Suppressor macrophage treated with lipopolysaccharide for 1 hour (primary cell): ENCODE measurements at regions not wholly inside any gene's neighbourhood (a gene's known extent, or its start where the extent isn't known, plus 50 kb on each side); places are given as distances from the start of the nearest gene placed in this dataset.

Experiments
- DNase-seq, 3 donors: peaks; one replicate each; pipeline ENCODE4 v3.0.0-alpha.2; 2020 to 2022

DNA sequence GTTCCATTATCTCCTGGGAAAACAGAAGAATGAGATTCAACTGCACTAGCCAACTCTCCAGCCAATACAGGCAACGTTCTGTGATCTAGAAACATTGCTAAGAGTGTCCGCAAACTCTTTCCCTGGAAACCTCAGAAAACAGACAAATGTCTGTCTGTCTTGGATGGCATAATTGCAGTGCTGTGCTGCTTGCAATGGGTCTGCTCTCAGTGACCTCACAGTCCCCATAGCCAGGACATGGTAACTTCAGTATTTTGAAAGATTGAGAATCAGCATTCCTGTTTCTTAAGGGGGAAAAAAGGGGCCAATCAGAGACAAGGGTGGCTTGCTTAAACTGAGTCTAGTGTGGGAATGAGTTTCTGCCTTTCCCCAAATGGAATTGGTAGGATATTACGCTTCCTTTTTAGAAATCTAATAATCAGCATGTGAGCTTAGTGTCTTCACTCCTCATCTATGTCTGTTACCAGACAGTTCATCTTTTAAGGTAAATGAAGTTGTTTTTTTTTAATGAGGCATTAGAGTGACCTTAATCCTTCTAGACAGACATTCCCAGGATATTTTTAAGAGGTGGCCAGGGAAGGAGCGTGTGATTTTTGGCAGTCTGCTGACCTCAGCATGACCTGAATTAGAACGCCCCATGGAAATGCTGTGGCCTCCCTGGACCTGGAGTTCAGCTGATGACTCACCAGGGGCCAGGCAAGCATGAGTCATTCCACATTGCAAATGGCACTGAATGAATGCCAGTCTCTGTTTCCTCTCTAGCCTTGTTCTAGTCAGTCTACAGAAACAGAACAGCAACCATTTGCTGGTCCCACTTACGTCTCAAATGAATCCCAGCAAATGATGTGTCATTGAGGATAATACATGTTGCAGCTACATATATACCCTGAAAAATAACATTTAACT is 210.2 kb upstream of the ACTBL2 start:
- DNase-seq: peak; percentile 79 to 85 (median 79)

DNA sequence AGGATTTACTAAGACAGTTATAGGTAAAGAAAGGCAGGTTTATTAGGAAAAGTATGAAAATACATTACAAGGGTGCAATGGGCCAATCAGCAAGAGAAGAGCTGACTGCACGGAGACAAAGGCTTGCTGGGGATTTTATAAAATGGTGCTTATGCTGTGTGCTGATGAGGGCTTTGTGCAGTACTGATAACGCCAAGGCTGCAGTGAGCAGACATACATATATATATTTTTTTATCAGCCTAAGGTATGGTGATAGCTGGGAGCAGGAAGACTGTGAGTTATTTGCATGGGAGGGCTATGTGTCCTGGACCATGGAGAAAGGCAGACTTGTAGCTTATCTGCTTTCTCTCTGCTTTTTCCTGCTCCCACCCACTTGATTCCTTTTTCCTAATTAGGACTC is 208.1 kb upstream of the ACTBL2 start:
- no peak for DNase-seq

GRCh38 chr5:57687596-57687995 is 205.0 kb upstream of the ACTBL2 start:
- DNase-seq: no peak

DNA sequence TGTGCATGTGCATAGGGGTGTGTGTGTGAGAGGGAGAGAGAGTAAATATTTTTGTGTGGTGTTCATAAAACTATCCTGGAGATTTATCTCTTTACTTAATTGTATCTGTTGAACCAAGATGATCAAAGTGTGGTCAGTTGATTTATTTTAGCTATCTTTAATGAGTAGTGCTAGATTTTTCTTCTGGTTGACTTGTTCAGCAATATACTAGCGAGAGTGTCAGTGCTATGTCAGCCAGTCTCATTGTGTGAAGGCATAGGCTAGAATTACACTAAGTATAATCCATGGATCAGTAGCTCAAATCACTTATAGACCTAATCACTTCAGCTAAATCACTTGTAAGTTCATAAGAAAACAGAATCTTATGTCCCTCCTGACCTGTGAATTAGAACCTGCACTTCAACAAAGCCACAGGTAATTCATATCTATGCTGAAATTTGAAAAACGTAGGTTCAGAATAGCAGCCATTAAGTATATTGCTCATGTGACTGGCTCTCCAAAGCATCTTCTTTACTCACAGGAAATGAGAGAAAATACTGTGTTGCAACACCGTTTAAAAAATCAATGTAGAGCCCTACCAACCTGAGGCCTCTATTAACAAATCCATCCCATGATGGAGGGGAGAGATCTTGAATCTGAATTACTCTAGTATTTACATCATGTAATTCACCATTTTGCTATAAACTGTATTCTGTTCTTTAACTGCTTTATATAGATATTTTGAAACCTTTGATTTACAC is 203.1 kb upstream of the ACTBL2 start:
- no peak for DNase-seq

DNA sequence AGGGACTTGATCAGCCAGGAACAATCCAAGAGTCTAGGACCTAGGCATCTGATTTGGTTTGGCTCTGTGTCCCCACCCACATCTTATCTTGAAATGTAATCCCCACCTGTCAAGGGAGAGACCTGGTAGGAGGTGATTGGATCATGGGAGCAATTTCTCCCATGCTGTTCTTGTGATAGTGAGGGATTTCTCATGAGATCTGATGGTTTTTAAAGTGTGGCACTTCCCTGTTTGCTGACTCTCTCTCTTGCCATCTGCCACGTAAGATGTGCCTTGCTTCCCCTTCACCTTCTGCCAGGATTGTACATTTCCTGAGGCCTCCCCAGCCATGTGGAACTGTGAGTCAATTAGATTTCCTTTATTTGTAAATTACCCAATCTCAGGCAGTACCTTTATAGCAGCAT is 201.7 kb upstream of the ACTBL2 start:
- peak in 1 of 3 donors; percentile 21 for DNase-seq

DNA sequence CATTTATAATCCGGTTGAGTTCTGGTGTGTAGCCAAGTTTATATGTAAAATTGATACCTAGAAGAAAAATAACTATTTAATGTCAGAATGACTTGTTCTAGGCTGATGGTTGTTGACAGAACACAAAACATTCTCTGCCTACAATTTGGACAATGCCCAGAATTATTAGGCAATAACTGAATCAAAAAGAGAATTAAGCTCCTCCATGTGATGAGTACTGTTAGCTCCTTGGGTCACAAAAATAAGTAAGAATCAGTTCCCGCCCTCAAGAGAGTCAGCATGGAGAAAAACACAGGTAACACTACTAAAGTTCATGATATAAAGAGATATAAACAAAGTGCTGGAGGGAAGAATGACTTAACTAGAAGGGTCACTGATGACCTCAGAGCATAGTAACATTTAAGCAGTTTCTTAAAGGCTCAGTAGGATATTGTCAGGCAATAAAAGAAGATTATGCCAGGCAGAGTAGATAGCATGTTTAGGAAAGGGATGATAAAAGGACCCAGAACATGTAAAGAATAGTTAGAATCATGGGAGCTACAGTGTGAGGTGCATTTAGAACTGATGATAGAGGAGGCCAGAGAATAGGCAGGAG is 200.5 kb upstream of the ACTBL2 start:
- DNase-seq: no peak

- no peak for DNase-seq
Observed at GRCh38 chr5:57681942-57682341, 199.3 kb upstream of the ACTBL2 start.

- no peak for DNase-seq
Observed at GRCh38 chr5:57680686-57681085, 198.1 kb upstream of the ACTBL2 start.

DNA sequence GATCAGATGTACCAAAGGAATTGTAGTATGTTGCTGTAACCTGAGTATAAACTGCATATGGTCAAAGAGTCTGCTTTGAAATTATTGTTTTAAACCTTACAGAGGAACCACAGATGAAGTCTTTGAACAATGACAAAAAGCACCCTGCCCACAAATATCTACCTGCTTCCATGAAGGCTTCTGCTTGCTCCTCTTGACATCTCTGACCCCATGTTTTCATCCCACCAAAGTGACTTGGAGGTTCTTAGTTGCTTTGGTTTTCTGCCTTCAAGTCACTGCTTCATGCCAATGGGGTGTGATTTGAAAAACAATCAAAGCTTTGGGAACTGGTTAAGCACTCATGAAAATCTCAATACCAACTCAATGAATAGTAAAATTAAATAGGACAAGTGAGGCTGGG is 194.6 kb upstream of the ACTBL2 start:
- DNase-seq: no peak

GRCh38 chr5:57676222-57677098 is 193.8 kb upstream of the ACTBL2 start:
- no peak for DNase-seq

- DNase-seq: no peak
Observed at GRCh38 chr5:57675236-57675635, 192.6 kb upstream of the ACTBL2 start.

DNA sequence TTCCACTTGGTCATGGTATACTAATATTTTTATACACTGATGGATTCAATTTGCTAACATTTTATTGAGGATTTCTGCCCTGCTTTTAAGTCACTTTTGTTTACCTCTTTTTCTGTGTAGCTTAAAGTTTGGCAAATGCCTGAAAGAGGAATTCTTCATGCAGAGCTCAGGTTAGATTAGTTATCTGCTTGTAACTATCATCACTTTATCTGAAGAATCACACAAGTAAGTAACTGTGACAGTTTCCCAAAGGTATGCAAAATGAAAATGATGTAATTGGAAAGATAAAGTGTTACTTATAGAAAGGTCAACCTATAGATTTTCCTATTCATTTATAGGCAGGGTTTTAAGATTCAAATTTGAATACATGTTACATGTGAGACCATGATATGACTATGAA is 188.8 kb upstream of the ACTBL2 start:
- no peak for DNase-seq

- no peak for DNase-seq
Observed at GRCh38 chr5:57666582-57666981, 184.0 kb upstream of the ACTBL2 start.

GRCh38 chr5:57665146-57665936 is 182.7 kb upstream of the ACTBL2 start:
- DNase-seq: no peak

GRCh38 chr5:57664700-57665099 is 182.1 kb upstream of the ACTBL2 start:
- DNase-seq: no peak

GRCh38 chr5:57663466-57663865 is 180.9 kb upstream of the ACTBL2 start:
- no peak for DNase-seq

DNA sequence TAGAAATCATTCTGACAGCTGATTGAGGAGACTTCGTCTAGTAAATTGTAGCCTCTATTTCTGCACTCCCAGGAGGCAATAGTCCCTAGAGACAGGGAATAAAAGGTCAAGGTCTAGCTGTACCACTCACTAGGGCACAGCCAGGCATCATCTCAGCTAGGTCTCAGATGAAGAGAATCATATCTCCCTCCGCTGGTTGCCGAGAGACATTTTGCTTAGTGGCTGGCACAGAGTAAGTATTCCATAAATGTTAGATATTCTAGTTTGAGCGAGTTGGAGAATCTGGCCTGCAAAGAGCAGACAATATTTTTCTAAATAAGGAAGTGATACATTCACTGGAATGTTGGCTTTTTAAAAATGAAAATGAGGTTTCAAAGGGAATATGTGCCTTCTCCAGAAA is 180.4 kb upstream of the ACTBL2 start:
- no peak for DNase-seq

DNA sequence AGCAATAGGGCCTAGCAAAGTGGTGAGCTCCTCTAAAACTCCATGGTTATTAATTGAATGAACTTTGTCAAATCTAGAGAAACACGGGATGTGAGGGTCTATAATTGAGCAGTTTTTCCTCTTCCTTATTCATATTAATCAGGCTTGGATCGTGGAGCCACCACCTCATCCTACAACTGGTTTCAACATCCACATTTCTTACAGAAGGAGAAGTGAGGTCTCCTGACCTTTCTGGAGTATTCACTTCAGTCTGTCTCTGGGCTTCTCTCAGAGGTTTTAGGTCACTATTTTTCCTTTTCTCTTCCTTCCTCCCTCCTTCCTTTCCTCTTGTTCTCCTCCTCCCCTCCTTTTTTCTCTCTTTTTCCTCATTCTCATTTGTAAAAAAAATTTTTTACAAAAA is 177.3 kb upstream of the ACTBL2 start:
- DNase-seq: peak; percentile 21 to 38 (median 32)

GRCh38 chr5:57658018-57658417 is 175.4 kb upstream of the ACTBL2 start:
- DNase-seq: no peak

DNA sequence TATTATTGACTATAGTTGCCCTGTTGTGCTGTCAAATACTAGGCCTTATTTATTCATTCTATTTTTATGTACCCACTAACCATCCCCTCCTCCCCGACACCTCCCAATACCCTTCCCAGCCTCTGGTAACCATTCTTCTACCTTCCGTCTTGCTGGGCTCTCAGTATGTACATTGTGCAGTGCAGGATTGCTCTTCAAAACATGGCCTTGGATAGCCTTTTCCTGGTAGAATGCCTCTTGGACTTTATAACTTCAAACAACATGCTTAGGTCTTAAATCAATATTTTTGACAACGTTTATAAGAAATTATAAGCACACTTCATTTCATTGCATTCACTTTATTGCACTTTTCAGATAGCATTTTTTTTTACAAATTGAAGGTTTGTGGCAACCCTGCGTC is 172.6 kb upstream of the ACTBL2 start:
- no peak for DNase-seq

DNA sequence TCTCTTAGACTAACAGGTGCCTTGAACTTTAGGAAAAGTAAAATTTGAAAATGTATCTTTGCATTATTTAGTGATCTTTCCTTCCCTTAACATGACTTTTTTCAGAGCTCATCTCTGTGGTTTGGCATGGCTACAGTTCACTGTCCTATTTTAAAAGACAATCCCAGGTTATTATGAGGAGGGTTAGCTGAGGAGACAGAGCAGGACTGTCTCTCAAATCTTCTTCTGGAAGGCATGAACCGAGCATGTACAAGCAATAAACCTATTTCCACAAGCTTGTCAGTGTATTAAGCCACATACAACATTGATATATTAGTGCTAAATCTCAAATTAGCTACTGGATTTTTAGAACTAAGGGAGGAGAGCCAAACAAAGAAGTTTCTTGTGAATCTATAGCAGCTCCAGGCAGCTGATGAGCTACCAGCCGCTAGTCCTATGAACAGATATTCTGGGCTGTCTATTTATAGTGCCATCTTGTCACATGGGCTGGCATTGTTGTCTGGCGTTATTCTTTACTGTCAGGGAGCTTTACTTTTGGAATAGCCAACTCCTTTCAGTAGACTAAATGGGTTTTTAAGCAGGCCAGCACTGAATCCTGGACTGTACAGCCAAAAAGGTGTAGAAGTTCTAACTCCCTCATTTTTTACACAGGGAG is 171.2 kb upstream of the ACTBL2 start:
- no peak for DNase-seq
